HuH-7 (cell line): ENCODE measurements at regions not wholly inside any gene's neighbourhood (a gene's known extent, or its start where the extent isn't known, plus 50 kb on each side); places are given as distances from the start of the nearest gene placed in this dataset.

ENCODE experiments used
- DNase-seq: peaks from one replicate; pipeline ENCODE4 v3.0.0; 2011; ENCODE audit warnings: low spot score

GRCh38 chr3:41041462-41041861 lies 157.8 kb upstream of the CTNNB1 start:
- DNase-seq = no peak

DNA sequence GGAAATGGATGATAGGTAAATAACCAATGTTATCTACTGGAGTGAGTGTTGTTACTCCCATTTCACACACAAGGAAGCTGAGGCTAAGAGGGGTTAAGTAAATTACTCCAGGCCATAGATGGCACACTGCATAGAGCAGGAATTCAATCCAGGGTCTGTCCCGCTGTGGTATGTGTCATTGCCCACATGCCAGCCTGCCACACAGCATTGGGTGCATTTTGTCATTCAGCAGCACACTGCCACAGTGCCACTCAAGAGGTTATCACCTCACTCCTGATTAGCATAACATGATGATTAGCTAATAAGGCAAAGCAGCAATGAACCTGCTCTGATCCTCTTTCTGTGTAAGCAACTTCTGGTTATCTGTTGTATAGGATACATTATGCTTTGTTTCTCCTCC lies 157.4 kb upstream of the CTNNB1 start:
- no peak for DNase-seq

DNA sequence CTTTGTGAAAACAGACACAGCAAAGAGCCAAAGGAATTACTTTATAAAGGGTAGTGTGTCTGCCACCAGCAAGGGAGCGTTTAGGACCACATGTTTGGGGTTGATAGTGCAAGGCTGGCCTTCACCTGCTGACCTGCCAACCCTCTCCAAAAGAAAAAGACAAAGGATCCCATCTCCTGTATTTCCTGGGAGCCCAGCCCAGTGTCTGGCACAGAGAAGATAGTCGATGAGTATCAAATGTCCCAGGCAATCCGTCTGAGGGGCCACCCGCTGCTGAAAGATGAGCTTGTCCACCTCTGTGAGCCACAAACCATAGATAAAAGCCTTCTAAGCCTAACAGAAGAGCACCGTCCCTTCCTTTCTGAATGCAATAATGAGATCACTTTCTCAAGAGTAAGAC lies 154.8 kb upstream of the CTNNB1 start:
- DNase-seq = no peak

- no peak for DNase-seq
Measured at GRCh38 chr3:41045491-41045890, 153.8 kb upstream of the CTNNB1 start.

DNA sequence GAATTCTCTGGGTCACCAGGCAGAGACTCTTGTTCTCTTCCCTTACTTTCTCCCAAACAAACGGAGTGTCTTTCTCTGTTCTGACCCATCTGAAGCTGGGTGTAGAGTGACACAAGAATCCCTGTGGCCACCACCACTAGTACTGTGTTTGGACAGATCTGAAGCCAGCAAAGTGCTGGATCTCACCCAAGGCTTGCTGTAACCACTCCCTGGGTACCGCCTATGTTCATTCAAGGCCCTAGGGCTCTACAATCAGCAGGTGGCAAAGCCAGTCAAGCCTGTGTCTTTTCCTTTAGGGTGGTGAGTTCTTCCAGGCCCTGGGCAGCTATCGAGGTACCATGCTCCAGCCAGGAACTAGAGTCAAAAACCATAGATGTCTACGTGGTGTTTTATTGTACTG lies 149.2 kb upstream of the CTNNB1 start:
- no peak for DNase-seq

DNA sequence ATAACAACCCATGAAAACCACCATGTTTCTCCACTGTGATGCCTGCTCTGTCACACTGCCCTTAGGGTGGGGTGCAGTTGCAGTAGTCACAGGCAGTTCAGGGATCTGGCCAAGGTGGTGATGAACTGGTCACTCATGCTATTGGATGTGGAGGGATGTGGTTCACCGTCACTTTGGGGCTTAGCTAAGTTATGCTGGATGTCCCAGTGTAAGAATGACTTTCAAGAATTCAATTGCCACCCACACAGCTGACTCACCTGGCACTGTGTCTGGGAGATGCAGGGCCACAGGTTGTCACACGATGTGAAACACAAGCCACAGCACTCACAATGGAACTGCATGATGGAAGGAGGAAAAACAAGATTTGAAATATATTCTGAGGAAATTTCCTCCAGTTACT lies 146.1 kb upstream of the CTNNB1 start:
- DNase-seq = no peak

DNA sequence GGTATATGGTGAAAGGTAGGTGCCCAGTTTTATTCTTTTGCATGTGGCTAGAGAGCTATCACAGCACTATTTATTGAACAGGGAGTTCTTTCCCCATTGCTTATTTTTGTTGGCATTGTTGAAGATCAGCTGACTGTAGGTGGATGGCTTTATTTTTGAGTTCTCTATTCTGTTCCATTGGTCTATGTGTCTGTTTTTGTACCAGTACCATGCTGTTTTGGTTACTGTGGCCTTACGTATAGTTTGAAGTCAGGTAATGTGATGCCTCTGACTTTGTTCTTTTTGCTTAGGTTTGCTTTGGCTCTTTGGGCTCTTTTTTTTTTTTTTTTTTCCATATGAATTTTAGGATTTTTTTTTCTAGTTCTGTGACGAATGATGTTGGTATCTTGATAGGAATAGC lies 139.2 kb upstream of the CTNNB1 start:
- DNase-seq = no peak

GRCh38 chr3:41064070-41064469 lies 135.2 kb upstream of the CTNNB1 start:
- no peak for DNase-seq

GRCh38 chr3:41064526-41064925 lies 134.8 kb upstream of the CTNNB1 start:
- no peak for DNase-seq

DNA sequence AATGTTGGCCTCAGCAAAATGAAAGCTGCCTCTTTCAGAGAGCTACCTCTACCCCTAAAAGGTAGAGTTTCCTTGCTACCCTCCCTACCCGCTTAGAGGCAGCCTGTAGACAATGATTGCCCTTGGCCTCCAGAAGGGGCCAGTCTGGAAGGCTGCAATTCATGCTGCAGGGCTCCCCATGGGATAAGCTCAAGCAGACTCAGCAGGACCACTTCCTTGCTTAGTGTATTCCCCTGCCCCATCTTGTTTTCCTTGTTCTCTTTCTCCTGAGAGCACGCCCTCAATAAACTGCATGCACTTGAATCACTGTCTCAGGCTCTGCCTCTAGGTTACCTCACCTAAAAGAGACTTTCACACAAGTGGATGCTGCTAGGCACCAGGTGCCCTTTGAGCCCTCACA lies 134.0 kb upstream of the CTNNB1 start:
- DNase-seq = no peak

- no peak for DNase-seq
Measured at GRCh38 chr3:41073190-41073589, 126.1 kb upstream of the CTNNB1 start.

DNA sequence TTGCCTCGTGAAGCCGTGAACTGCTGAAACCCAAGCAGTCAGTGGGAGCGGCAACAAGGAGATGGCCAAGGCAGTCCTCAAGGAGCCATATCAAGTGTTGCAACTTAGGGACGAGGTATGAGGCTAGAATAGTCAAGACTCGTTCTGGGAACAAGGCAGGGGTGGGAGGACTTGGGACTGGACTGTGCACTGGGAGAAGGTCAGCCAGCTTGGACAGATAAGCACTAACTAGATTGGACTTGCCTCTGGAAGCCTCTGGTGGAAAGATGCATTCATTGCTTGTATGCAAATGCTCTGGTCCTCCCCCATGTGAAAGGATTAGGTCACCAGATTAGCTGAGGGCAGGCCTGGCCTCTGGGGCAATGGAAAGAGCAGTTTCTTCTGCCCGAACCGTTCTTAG lies 123.3 kb upstream of the CTNNB1 start:
- DNase-seq = peak; percentile 32

DNA sequence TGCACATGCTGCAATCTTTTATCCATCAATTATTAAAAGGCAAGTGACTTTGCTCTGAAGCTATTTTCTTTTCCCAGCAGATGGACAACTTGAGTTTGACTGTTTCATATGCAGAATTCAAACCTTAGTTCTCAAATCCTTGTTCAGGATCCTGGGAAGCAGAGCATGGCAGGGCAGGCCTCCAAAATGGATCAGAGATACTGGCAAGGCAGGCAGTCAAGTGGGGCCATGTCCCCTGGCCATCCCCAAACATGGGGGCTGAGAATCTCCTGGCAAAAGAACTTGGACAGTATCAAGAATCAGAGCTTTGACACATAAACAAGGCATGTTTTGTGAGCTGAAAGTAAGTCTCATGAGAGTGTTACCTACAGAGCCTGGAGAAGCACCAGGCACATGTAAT lies 122.9 kb upstream of the CTNNB1 start:
- no peak for DNase-seq

DNA sequence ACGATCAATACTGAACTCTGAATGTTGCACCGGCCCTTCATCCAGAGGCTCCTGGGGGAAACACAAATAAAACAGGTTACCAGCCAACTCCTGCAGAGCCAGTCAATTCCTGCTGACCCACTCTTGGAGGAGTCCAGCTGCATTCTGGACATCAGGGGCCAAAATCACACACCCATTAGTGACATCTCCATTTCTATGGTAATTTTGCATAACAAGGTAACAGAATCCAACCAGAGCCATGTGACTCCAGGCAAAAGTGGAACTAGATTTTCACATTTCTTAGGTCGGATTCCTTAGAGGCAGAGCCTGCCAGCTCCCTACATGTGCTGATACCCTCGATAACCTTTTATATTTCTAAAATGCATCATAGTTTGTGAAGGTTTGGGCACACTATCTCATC lies 119.2 kb upstream of the CTNNB1 start:
- no peak for DNase-seq

DNA sequence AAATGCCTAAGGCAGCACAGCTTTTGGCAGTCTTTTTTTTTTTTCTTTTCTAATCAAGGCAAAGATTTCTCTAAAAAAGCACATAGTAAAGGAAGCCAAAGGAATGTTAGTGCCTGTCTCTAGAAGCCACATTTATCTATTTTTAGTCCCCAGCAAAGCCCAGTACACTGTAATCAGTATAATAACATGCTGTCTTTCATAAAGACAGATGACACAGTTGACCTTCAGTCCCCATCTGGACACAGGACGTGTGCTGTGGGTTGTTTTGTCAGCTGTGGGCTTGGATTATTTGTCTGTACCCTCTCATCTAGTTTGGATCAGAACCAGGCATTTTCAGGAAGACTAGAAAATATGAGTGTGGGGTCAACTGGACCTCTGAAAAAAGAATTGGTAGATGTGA lies 110.4 kb upstream of the CTNNB1 start:
- no peak for DNase-seq

GRCh38 chr3:41089566-41089965 lies 109.7 kb upstream of the CTNNB1 start:
- DNase-seq = no peak

DNA sequence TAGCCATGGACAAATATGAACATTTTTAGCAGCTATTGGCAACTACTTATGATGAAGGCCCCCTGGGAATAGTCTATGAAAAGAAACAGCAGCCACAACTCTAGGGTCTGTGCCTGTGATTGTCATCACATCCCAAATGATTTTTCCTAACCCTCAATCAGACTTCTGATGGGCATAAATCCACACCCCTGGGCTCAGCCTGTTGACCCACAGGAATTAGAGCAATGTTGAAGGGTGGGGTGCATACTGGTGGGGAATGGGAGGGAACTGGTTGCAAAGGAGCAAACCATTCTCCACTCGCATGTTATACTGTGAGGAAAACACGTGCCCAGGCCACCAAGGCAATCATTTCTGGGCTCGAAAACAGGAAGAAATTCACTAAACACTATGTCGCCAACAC lies 106.5 kb upstream of the CTNNB1 start:
- no peak for DNase-seq

DNA sequence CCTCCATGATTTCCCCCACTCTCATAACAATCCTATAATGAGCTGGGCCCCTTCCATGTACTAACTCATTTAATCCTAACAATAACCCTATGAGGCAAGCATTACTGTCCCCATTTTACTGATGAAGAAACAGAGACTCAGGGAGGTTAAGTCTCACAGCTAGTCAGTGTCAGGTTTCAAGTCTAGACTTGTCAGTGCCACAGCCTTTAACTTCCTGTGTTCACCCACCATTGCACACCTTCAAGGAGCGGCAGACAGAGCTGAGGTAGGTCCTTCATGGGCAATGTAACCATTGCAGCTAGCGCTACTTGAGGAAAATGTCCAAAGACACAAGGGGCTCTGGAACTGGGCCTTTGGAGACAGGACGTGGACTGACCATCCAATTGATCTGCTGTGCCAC lies 105.8 kb upstream of the CTNNB1 start:
- DNase-seq = no peak

DNA sequence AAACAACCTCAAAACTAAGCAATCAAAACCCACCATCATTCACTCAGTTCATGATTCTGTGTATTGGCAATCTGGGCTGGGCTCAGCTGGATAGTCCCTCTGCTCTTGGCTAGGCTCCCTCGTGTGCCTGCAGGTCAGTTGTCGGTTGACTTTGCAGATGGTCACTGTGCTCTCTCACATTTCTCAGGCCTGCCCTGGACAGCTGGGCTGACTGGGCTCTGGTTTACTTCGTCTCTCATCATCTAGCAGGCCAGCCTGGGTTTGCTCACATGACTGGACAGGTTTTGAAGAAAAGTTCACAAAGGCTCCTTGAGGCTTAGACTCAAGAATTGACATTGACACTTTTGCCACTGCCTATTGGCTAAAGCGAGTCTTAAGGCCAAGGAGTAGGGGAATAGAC lies 105.0 kb upstream of the CTNNB1 start:
- no peak for DNase-seq

GRCh38 chr3:41095702-41096101 lies 103.6 kb upstream of the CTNNB1 start:
- no peak for DNase-seq

DNA sequence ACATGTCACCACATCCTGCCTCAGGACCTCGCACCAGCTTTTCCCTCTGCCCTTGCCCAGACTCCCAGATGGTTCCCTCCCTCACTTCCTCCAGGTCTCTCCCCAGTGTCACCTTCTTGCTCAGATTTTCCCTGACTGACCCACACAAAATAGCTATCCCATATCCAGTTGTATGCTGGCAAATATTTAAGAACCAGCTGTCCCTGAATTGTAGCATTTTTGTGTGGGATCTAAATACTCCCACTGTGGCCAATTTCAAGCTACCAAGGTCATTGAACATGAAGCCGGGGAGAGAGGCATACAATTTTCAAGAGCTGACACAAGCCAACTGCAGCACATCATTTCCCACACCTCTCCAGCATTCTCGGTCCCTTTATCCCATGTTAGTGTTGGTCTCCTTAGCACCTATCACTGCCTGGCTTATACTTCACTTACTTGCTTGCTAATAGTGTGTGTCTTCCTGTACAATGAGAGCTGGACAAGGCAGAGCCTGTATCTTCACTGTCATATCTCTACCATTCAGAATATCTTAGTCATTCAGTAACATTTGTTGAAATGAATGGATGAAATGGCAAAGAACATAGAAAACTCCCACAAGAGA lies 101.3 kb upstream of the CTNNB1 start:
- DNase-seq = no peak

- DNase-seq = no peak
Measured at GRCh38 chr3:41101231-41101630, 98.1 kb upstream of the CTNNB1 start.

DNA sequence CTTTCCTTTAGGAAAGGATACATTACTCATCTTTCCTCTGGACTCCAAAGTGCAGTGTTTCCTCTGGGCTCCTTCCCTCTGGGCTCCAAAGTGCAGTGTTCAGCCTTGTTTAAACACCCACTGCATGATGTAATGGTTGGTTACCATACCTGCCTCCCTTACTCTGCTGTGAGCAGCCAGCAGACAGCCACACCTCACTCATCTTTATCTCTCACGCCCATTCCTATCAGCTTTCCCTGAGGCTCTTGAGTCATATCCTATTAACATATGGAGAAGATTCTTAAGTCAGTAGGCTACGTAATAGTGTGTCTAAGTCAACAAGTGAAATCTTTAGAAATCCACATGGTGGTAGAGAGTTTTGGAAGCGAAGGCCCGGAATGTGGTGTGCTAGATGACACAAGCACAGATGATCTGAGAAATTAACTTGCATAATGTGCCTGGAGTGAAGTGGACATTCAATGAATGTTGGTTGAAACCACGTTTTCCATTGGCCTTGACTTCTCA lies 97.2 kb upstream of the CTNNB1 start:
- peak; percentile 64 for DNase-seq

- no peak for DNase-seq
Measured at GRCh38 chr3:41102750-41103149, 96.6 kb upstream of the CTNNB1 start.

DNA sequence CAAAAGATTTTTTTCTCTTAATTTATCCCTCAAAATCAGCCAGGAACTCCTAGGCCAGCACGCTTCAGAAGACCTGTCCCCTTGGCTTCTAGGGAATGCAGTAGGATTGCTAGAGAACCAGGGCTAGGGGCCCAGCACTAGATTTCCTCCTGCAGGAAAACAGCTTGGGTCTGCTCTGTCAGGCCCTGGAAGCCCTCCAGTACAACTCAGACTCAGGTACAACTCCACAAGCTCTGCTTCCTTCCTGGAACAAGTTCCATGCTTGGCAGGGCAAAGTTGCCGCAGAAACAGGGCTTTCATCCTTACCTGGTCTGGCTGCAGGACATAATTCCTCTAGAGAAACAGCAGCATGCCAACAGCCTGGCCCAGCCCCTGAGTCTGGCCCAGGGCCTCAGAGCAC lies 96.1 kb upstream of the CTNNB1 start:
- no peak for DNase-seq
